K562 (cell line): ENCODE measurements at regions not wholly inside any gene's neighbourhood (a gene's known extent, or its start where the extent isn't known, plus 50 kb on each side); places are given as distances from the start of the nearest gene placed in this dataset.

Source experiments
- ATAC-seq: fragments of 200-7000 bp; cut with Tn5 transposase; 3 replicates; pipeline ENCODE4 v1.9.1; 2020; ENCODE audit warnings: moderate library complexity
- BruUV-seq: library from RNA; stranded (reverse); fragments of 400-500 nt; replicated peaks from 2 replicates; lab custom pipeline; 2021; lab: Mats Ljungman, UMichigan
- CTCF ChIA-PET: fragments of 300-600 bp; formaldehyde crosslinking; extraction: SDS; loops from one replicate; lab custom pipeline; 2021; ENCODE audit warnings: low intra/inter-chr PET ratio; lab: Yijun Ruan, JAX
- POLR2A ChIA-PET: fragments of 300-600, 350-650 bp; sonication (Branson Sonifier 250); formaldehyde crosslinking; extraction: SDS; loops from one replicate; lab custom pipeline; 2021; ENCODE audit warnings: antibody characterized with exemption, inconsistent platforms; lab: Yijun Ruan, JAX
- DNase-seq, 4 experiments: peaks; one replicate each; pipeline versions ENCODE4 v3.0.0 to v3.0.0-alpha.2; 2011 to 2018; ENCODE audit warnings: low spot score in 3 of 4, mixed read lengths in 3 of 4; ENCODE audit errors: extremely low read depth in 1 of 4
- FAIRE-seq: peaks from 2 replicates; lab custom pipeline; 2011; peaks lifted over from hg19 to GRCh38; lab: Jason Lieb, UNC
- H2AFZ ChIP-seq: 2 replicates; pipeline ENCODE4 v1.6.0; 2011; ENCODE audit warnings: low read depth, low read length, control low read depth, inconsistent platforms
- H3K27ac ChIP-seq: fragments of 200-600 bp; 3 replicates; pipeline ENCODE4 v1.8.0; 2011; ENCODE audit warnings: low read depth, mild to moderate bottlenecking, control low read depth, inconsistent platforms, low read length, moderate library complexity, mixed read lengths; ENCODE audit errors: extremely low read depth
- H3K27me3 ChIP-seq, 2 experiments: fragments of 300-600 bp in 1 of 2; 2 replicates in 1 of 2; 3 replicates in 1 of 2; pipeline versions ENCODE4 v1.6.0 to v1.8.0; 2011; ENCODE audit warnings: inconsistent platforms in 2 of 2, low read length in 2 of 2, mild to moderate bottlenecking in 1 of 2, mixed read lengths in 1 of 2, moderate library complexity in 1 of 2; ENCODE audit not compliant: control insufficient read depth in 2 of 2, insufficient read depth in 2 of 2
- H3K36me3 ChIP-seq: fragments of 300-600 bp; 3 replicates; pipeline ENCODE4 v1.8.0; 2011; ENCODE audit warnings: mild to moderate bottlenecking, low read length, inconsistent platforms; ENCODE audit not compliant: control insufficient read depth, insufficient read depth
- H3K4me1 ChIP-seq, 2 experiments: fragments of 200-600 bp in 1 of 2; replicated peaks in 1 of 2; 2 replicates in 1 of 2; 3 replicates in 1 of 2; pipeline versions ENCODE4 v1.5.1 to v1.8.0; 2011; ENCODE audit warnings: inconsistent platforms in 2 of 2, low read length in 2 of 2, mild to moderate bottlenecking in 1 of 2, mixed read lengths in 1 of 2, moderate library complexity in 1 of 2; ENCODE audit not compliant: control insufficient read depth in 2 of 2, insufficient read depth in 2 of 2
- H3K4me2 ChIP-seq: 2 replicates; pipeline ENCODE4 v1.6.1; 2011; ENCODE audit warnings: low read length, control low read depth, inconsistent platforms, mixed read lengths; ENCODE audit not compliant: insufficient read depth
- H3K4me3 ChIP-seq: fragments of 200-600 bp; sonication (generic), shearing (Covaris generic); 2 replicates; pipeline ENCODE4 v1.5.1; 2016; ENCODE audit warnings: control low read depth, inconsistent platforms
- H3K79me2 ChIP-seq: fragments of 200-600 bp; 3 replicates; pipeline ENCODE4 v1.8.0; 2011; ENCODE audit warnings: low read length, inconsistent platforms; ENCODE audit not compliant: control insufficient read depth, insufficient read depth
- H3K9ac ChIP-seq, 2 experiments: 2 replicates each; pipeline versions ENCODE4 v1.6.0 to v1.6.1; 2011; ENCODE audit warnings: low read depth in 2 of 2, low read length in 2 of 2, control low read depth in 1 of 2, inconsistent platforms in 1 of 2, mild to moderate bottlenecking in 1 of 2, mixed read lengths in 1 of 2; ENCODE audit not compliant: insufficient read depth in 1 of 2
- H3K9me1 ChIP-seq: one replicate; pipeline ENCODE4 v1.6.0; 2011; ENCODE audit warnings: inconsistent platforms, mild to moderate bottlenecking, low read length, moderate library complexity; ENCODE audit not compliant: control insufficient read depth, insufficient read depth
- H3K9me3 ChIP-seq: replicated peaks from 2 replicates; pipeline ENCODE4 v1.5.1; 2011; ENCODE audit warnings: low read depth, low read length, inconsistent platforms; ENCODE audit not compliant: control insufficient read depth, insufficient read depth
- H4K20me1 ChIP-seq: replicated peaks from 2 replicates; pipeline ENCODE4 v1.6.1; 2011; ENCODE audit warnings: low read length, inconsistent platforms, mixed read lengths; ENCODE audit not compliant: control insufficient read depth, insufficient read depth
- ADNP ChIP-seq: fragments of 200-800 bp; sonication (Bioruptor generic); IDR thresholded peaks from 2 replicates; pipeline ENCODE4 v1.6.1; 2016; ENCODE audit warnings: missing genetic modification characterization, missing compliant biosample characterization
- EWSR1 ChIP-seq: fragments of 450-650 bp; IDR thresholded peaks from 2 replicates; pipeline ENCODE4 v1.6.1; 2018; ENCODE audit warnings: borderline replicate concordance, mild to moderate bottlenecking, low read depth, moderate library complexity; ENCODE audit not compliant: partially characterized antibody
- GTF2F1 ChIP-seq: IDR thresholded peaks from 2 replicates; pipeline ENCODE4 v1.6.1; 2011; ENCODE audit warnings: low read depth, low read length, improper control_type of control experiment
- JUND ChIP-seq, 2 experiments: IDR thresholded peaks; 2 replicates in 1 of 2; 3 replicates in 1 of 2; pipeline ENCODE4 v1.6.1; 2011; ENCODE audit warnings: borderline replicate concordance in 2 of 2, low read depth in 2 of 2, low read length in 2 of 2, improper control_type of control experiment in 1 of 2, missing biosample characterization in 1 of 2, missing genetic modification characterization in 1 of 2, missing genetic modification reagents in 1 of 2
- MEF2D ChIP-seq: conservative IDR thresholded peaks from 2 replicates; pipeline ENCODE4 v1.6.1; 2016; ENCODE audit warnings: low read depth, missing genetic modification characterization, missing compliant biosample characterization
- MYC ChIP-seq, 2 experiments: fragments of 250-450 bp in 1 of 2; sonication (Bioruptor Pico) in 1 of 2; IDR thresholded peaks; 2 replicates each; pipeline versions ENCODE4 v1.5.1 to v1.6.1; 2012 to 2021; ENCODE audit warnings: low read depth in 2 of 2, borderline replicate concordance in 1 of 2, improper control_type of control experiment in 1 of 2, low read length in 1 of 2, mild to moderate bottlenecking in 1 of 2, moderate library complexity in 1 of 2
- PHB2 ChIP-seq: fragments of 450-650 bp; IDR thresholded peaks from 2 replicates; pipeline ENCODE4 v1.6.1; 2017; ENCODE audit warnings: low read depth
- POLR2AphosphoS5 ChIP-seq: IDR thresholded peaks from 2 replicates; pipeline ENCODE4 v1.6.1; 2011; ENCODE audit warnings: mild to moderate bottlenecking, low read depth, low read length, moderate library complexity; ENCODE audit not compliant: control insufficient read depth, insufficient read depth
- ZFP30 ChIP-seq: fragments of 250-450 bp; sonication (Bioruptor Pico); IDR thresholded peaks from 2 replicates; pipeline ENCODE4 v1.8.0; 2022; ENCODE audit warnings: moderate library complexity, mild to moderate bottlenecking, inconsistent platforms, borderline replicate concordance
- ZNF121 ChIP-seq: sonication (generic); formaldehyde crosslinking; conservative IDR thresholded peaks from 2 replicates; pipeline ENCODE4 v1.8.0; 2022; ENCODE audit warnings: missing genetic modification reagents
- ZNF165 ChIP-seq: fragments of 250-450 bp; sonication (Bioruptor Pico); IDR thresholded peaks from 2 replicates; pipeline ENCODE4 v1.4.0; 2020; ENCODE audit warnings: borderline replicate concordance
- ZNF511 ChIP-seq: sonication (generic); formaldehyde crosslinking; IDR thresholded peaks from 2 replicates; pipeline ENCODE4 v1.8.0; 2022; ENCODE audit warnings: mild to moderate bottlenecking, missing genetic modification reagents
- ZNF644 ChIP-seq: fragments of 200-800 bp; sonication (Bioruptor generic); IDR thresholded peaks from 2 replicates; pipeline ENCODE4 v1.6.1; 2016; ENCODE audit warnings: low read depth, missing genetic modification characterization, missing compliant biosample characterization
- ZNF695 ChIP-seq: fragments of 450-650 bp; formaldehyde crosslinking; IDR thresholded peaks from 2 replicates; pipeline ENCODE4 v1.4.0; 2020; ENCODE audit warnings: mild to moderate bottlenecking, moderate library complexity
- ZNF76 ChIP-seq: fragments of 250-450 bp; sonication (Bioruptor Pico); IDR thresholded peaks from 2 replicates; pipeline ENCODE4 v1.4.0; 2020; ENCODE audit warnings: mild to moderate bottlenecking, moderate library complexity, borderline replicate concordance
- ZNF79 ChIP-seq: fragments of 250-450 bp; sonication (Bioruptor Pico); IDR thresholded peaks from 2 replicates; pipeline ENCODE4 v1.4.0; 2020; ENCODE audit warnings: low read depth, mild to moderate bottlenecking, moderate library complexity
- WGBS: fragments of 100-300 bp; shearing (Covaris generic); methylation state at CpG from one replicate; pipeline ENCODE4 v1.1.6; 2016; ENCODE audit warnings: low coverage, mixed read lengths; ENCODE audit not compliant: insufficient coverage; ENCODE audit errors: missing lambda C conversion rate; 5-methylcytosine and 5-hydroxymethylcytosine counted together
- in situ Hi-C: fragments of 300-500 bp; cut with MboI; formaldehyde crosslinking; loops from 4 replicates; pipeline ENCODE4 v1.15.0; 2018; ENCODE audit warnings: inconsistent platforms, mixed read lengths
- intact Hi-C: fragments of 100-400 bp; cut with micrococcal nuclease; formaldehyde crosslinking; loops from 2 replicates; pipeline ENCODE4 v1.14.2; 2022
- TF ChIP-seq, protein P1 (sequence below): fragments of 250-450 bp; sonication (Bioruptor Pico); IDR thresholded peaks from 2 replicates; pipeline ENCODE4 v1.5.0; 2021
- TF ChIP-seq, protein P2 (sequence below): sonication (generic); formaldehyde crosslinking; IDR thresholded peaks from 2 replicates; pipeline ENCODE4 v1.8.0; 2022; ENCODE audit warnings: missing genetic modification reagents, mild to moderate bottlenecking, moderate library complexity, borderline replicate concordance

- Histone ChIP-seq H3K4me2 (no peak overlapping the region), H3K4me1 (no peaks in the 10 kb centered on the region), H3K79me2 (no peaks in the 10 kb centered on the region), H3K36me3 (no peaks in the 10 kb centered on the region), H4K20me1 (no peaks in the 10 kb centered on the region), H3K4me3 (no peak overlapping the region), H3K9ac (no peak overlapping the region), H3K27ac (no peak overlapping the region), H2AFZ (no peak overlapping the region), H3K9me3 (no peaks in the 10 kb centered on the region), H3K27me3 (no peaks in the 10 kb centered on the region), H3K9me1 (no peaks in the 10 kb centered on the region)
- FAIRE-seq (no peak), ATAC-seq (no peak), DNase-seq (no peak)
- TF ChIP-seq ZNF121 (CRISPR knock-in tag) (no peak), ZFP30 (CRISPR knock-in tag) (no peak), MEF2D (tag) (no peak), GTF2F1 (no peak), JUND (IDR thresholded peaks at IDR 0.05; ENCODE audit: borderline replicate concordance, low read depth, low read length) (no peak), JUND (tag; IDR thresholded peaks at IDR 0.05; ENCODE audit: borderline replicate concordance, low read depth, low read length) (no peak), PHB2 (no peak), ZNF79 (no peak), MYC (IDR thresholded peaks at IDR 0.05; ENCODE audit: low read depth, low read length) (no peak), MYC (CRISPR knock-in tag; IDR thresholded peaks at IDR 0.05; ENCODE audit: borderline replicate concordance, low read depth) (no peak), ZNF76 (CRISPR knock-in tag) (no peak), ZNF644 (tag) (no peak), ZNF165 (CRISPR knock-in tag) (no peak), ADNP (no peak), ZNF695 (CRISPR knock-in tag) (no peak), POLR2AphosphoS5 (no peak), ZNF511 (CRISPR knock-in tag) (no peak), EWSR1 (no peak)
- TF ChIP-seq, protein P1, sequence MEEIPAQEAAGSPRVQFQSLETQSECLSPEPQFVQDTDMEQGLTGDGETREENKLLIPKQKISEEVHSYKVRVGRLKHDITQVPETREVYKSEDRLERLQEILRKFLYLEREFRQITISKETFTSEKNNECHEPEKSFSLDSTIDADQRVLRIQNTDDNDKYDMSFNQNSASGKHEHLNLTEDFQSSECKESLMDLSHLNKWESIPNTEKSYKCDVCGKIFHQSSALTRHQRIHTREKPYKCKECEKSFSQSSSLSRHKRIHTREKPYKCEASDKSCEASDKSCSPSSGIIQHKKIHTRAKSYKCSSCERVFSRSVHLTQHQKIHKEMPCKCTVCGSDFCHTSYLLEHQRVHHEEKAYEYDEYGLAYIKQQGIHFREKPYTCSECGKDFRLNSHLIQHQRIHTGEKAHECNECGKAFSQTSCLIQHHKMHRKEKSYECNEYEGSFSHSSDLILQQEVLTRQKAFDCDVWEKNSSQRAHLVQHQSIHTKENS (CRISPR knock-in tag), result no peak
- TF ChIP-seq, protein P2, sequence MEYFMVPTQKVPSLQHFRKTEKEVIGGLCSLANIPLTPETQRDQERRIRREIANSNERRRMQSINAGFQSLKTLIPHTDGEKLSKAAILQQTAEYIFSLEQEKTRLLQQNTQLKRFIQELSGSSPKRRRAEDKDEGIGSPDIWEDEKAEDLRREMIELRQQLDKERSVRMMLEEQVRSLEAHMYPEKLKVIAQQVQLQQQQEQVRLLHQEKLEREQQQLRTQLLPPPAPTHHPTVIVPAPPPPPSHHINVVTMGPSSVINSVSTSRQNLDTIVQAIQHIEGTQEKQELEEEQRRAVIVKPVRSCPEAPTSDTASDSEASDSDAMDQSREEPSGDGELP, result no peak
- CTCF ChIA-PET, result no interaction called here
- 0% methylated on average over 3 of the region's 3 CpGs for WGBS
- intact Hi-C loops (no loop called here), in situ Hi-C loops (no loop called here)
- BruUV-seq, result no TSS peak
- POLR2A ChIA-PET, result no interaction called here
Measured at GRCh38 chr10:81021428-81022129, 483.9 kb downstream of the SH2D4B start.
